GM12891 (cell line): ENCODE measurements at regions not wholly inside any gene's neighbourhood (a gene's known extent, or its start where the extent isn't known, plus 50 kb on each side); places are given as distances from the start of the nearest gene placed in this dataset.

ENCODE experiments used
- DNase-seq: peaks from one replicate; pipeline ENCODE4 v3.0.0; 2011; ENCODE audit warnings: low spot score; ENCODE audit not compliant: insufficient read length
- FAIRE-seq: peaks from 2 replicates; lab custom pipeline; 2011; peaks lifted over from hg19 to GRCh38; lab: Jason Lieb, UNC
- PAX5 ChIP-seq: IDR thresholded peaks from 2 replicates; pipeline ENCODE4 v1.6.1; 2011; ENCODE audit warnings: low read length, moderate library complexity, mild to moderate bottlenecking; ENCODE audit not compliant: insufficient read depth, severe bottlenecking
- POLR2A ChIP-seq: IDR thresholded peaks from 2 replicates; pipeline ENCODE4 v1.6.1; 2011; ENCODE audit warnings: low read depth, low read length, control low read depth
- POLR2AphosphoS5 ChIP-seq: IDR thresholded peaks from 2 replicates; pipeline ENCODE4 v1.6.1; 2011; ENCODE audit warnings: low read depth, low read length, control low read depth
- POU2F2 ChIP-seq: IDR thresholded peaks from 2 replicates; pipeline ENCODE4 v1.6.1; 2011; ENCODE audit warnings: low read depth, mild to moderate bottlenecking, control low read depth, low read length, moderate library complexity
- SPI1 ChIP-seq: IDR thresholded peaks from 2 replicates; pipeline ENCODE4 v1.6.1; 2011; ENCODE audit warnings: low read depth, low read length, control low read depth
- TAF1 ChIP-seq: IDR thresholded peaks from 2 replicates; pipeline ENCODE4 v1.6.1; 2011; ENCODE audit warnings: low read depth, low read length, control low read depth

DNA sequence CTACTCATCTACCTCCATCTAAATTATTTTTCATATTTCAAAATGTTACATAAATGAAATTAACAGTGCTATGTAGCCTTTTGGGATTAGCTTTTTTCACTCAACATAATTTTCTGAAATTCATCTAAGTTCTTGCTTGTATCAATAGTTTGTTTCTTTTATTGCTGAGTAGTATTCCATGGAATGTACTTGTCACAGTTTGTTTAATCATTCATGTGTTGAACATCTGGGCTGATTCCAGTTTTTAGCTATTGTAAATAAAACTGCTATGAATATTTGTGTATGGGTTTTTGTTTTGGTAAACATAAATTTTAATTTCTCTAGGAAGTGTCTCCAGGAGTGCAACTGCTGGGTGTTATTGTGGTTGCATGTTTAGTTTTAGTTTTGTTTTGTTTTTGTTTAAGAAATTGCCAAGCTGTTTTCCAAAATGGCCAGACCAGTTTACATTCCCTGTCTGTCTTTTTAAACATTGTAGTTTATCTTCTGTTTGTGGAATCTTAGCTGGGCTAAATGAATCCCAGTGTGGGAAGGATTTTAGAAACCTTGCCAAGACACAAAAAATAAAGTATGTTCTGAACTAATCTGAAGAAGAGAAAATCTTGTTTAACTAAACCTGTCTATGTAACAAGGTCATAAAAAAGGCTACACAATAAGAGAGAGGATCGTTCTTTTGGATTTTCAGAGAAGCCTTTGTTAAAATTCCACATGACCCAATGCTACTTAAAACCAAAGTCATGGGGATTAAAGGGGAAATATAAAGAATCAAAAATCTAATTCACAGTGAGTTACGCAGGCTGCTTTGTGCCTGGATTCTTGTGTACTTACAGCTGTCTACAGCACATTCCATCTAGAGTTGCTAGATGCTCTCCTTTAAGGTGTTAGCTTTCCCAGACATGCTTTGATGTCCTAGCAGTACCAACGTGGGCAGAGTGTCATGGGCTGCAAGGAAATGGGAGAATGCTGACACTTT lies 129.2 kb upstream of the SUCLG2 start:
- TF ChIP-seq SPI1 (no peak), POLR2AphosphoS5 (no peak), POU2F2 (no peak), PAX5 (no peak), TAF1 (no peak), POLR2A (no peak)
- DNase-seq = no peak
- FAIRE-seq = no peak

DNA sequence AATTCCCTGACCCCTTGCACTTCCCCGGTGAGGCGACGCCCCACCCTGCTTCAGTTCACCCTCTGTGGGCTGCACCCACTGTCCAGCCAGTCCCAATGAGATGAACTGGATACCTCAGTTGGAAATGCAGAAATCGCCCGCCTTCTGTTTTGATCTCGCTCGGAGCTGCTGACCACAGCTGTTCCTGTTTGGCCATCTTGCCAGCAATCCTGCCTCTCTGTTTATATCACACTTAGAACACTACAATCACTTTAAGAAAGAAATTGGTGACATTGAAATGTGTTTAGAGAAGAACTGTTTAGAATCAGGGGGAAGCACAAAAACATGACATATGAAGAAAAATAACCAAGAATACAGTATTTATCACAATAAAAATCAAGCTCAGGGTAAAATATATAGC lies 127.5 kb upstream of the SUCLG2 start:
- TF ChIP-seq PAX5 = no peak
- TF ChIP-seq POU2F2 = no peak
- no peak for TF ChIP-seq POLR2A
- no peak for TF ChIP-seq POLR2AphosphoS5
- no peak for TF ChIP-seq TAF1
- no peak for TF ChIP-seq SPI1
- FAIRE-seq = no peak

DNA sequence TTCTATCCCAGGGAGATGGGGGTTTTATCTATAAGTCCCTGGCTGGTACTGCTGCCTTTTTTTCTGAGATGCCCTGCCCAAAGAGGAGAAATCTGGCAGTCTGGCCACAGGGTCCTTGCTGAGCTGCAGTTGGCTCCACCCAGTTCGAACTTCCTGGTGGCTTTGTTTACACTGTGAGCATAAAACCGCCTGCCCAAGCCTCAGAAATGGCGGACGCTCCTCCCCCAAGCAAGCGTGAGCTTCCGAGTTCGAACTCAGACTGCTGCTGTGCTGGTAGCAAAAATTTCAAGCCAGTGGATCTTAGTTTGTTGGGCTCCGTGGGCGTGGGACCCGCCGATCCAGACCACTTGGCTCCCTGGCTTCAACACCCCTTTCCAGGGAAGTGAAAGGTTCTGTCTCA lies 126.8 kb upstream of the SUCLG2 start:
- FAIRE-seq (no peak), DNase-seq (no peak)
- TF ChIP-seq PAX5 = no peak
- TF ChIP-seq POU2F2 = no peak
- no peak for TF ChIP-seq TAF1
- no peak for TF ChIP-seq POLR2AphosphoS5
- TF ChIP-seq POLR2A = no peak
- no peak for TF ChIP-seq SPI1

More for the DNA sequence above, 127.5 kb upstream of the SUCLG2 start:
- DNase-seq = no peak

DNA sequence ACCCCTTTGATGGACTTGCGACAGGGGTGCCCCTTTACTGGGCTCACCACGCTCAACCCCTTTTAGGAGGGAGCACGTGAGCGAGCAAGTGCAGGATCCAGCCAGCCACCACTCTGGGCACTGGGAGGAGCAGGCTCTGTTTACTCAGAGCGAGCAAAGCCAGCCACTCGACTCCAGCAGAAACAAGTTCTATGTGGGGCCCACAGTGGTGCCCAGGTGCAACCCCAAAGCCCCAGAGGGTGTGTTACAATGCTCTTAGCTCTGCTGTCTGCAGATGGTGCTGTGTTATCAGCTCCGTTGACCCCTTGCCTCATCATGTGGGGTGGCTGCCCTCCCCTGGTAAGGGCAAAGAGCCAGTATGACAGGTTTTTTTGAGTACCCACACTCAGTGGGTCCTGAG lies 120.3 kb upstream of the SUCLG2 start:
- FAIRE-seq = no peak

DNA sequence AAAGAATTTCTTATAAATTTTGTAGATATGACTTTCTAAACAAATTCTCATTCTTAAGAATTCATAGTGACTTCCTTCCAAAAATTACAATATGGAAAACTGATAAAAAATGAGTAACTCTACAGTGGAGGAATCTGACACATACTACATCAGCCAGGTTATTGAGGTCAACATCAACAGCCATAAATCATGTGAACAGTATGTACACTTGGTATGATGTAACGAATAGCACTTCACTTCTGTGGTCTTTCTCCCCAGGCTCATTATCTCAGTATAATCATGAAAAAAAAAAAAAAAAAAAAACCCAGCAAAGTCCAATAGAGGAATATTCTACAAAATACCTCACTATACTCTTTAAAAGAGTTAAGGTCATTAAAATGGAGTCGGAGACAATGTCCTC lies 111.2 kb upstream of the SUCLG2 start:
- no peak for TF ChIP-seq TAF1
- no peak for TF ChIP-seq POLR2AphosphoS5
- FAIRE-seq (no peak), DNase-seq (no peak)

More for the DNA sequence above, 120.3 kb upstream of the SUCLG2 start:
- DNase-seq = no peak
- TF ChIP-seq POLR2AphosphoS5 (no peak), PAX5 (no peak), POU2F2 (no peak), POLR2A (no peak), SPI1 (no peak), TAF1 (no peak)

DNA sequence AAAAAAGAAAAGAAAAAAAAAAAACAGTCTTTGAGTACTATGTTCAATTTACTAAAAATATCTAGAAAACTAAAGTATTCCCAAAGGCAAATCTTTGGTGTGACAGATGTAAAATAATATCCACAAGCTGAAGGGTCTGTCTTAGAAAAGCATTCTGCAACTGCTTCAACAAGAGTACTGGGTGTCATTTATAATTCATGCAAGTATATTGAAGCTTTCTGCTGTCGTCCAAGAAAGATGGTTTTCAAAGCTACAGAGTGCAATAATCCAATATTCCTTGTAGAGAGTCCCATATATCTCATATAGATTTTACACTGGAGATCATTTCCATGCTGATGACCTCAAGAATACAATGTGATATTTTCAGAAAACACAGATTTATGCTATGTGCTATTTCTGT lies 90.9 kb upstream of the SUCLG2 start:
- no peak for FAIRE-seq
- no peak for TF ChIP-seq POLR2A
- no peak for TF ChIP-seq POLR2AphosphoS5
- TF ChIP-seq PAX5 = no peak
- TF ChIP-seq SPI1 = no peak
- no peak for TF ChIP-seq POU2F2
- TF ChIP-seq TAF1 = no peak
- no peak for DNase-seq

DNA sequence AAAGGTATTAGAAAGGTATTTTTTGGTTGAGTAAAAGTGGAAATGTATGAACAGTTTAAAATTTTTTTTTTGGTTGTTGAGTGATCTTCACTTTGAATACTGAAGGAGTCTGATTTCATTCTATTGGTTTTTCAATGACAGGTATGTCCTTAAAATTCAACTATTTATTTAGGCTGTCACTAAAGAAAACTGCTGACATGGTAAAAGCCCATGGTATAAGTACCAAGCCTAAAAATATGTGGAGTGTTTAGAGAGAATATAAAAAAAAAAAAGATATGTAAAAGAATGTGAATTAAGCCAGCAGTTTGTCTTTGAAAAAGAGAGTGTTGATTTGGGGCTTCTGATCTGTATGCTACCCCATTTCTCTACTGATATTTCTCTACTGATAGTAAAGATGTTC lies 90.3 kb upstream of the SUCLG2 start:
- no peak for DNase-seq
- TF ChIP-seq TAF1 (no peak), POLR2A (no peak), PAX5 (no peak), POLR2AphosphoS5 (no peak), SPI1 (no peak), POU2F2 (no peak)
- FAIRE-seq = no peak

DNA sequence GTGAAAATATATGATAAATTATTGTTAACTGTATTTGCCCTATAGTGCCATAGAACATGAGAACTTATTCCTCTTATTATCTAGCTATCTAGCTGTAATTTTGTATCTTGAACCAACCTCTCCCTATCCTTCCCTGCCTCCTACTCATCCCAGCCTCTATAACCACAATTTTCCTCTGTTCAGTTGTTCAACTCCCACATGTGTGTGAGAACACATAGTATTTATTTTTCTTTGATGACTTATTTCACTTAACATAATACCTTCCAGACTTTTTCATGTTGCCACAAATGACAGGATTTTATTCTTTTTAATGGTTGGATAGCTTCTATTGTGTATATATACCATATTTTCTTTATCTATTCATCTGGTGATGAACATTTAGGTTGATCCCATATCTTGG lies 85.4 kb upstream of the SUCLG2 start:
- no peak for FAIRE-seq
- no peak for TF ChIP-seq POLR2A
- no peak for TF ChIP-seq TAF1
- DNase-seq = no peak

DNA sequence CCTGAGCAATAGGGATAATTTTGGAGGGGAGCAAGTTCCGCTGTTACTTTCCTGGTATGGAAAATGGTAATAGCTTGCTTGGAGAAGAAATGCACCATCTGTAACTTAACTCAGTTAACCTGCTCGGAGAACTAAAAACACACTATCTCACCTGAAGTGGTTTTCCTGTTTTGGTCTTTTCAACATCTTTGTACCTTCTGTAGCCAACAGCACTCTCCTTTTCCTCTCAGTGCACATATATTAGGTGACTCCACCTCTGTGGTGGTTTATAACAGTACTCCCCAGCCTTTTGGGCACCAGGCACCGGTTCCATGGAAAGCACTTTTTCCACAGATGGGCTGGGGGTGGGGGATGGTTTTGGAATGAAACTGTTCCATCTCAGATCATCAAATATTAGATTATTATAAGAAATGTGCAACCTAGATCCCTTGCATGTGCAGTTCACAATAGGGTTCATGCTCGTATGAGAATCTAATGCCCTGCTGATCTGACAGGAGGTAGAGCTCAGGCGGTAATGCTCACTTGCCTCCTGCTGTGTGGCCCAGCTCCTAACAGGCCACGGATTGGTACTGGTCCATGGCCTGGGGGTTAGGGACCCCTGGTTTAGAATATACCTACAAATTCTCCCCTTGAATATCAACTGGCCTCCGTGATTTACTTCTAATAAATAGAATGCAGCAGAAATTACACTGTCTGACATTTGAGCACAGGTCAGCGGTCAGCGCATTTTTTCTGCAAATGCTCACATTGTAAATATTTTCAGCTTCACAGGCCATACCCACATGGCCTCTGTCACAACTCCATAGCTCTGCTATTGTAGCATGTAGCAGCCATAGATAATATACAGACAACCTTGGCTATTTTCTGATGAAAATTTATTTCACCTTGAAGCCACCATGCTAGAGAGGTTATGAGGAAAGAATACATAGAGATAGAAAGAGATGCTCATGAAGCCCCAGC lies 83.8 kb upstream of the SUCLG2 start:
- FAIRE-seq (no peak), DNase-seq (no peak)
- TF ChIP-seq POLR2A (no peak), TAF1 (no peak), PAX5 (no peak), POU2F2 (no peak), SPI1 (no peak), POLR2AphosphoS5 (no peak)
